ENCODE measurements at regions not wholly inside any gene's neighbourhood (a gene's known extent, or its start where the extent isn't known, plus 50 kb on each side); places are given as distances from the start of the nearest gene placed in this dataset.

DNA sequence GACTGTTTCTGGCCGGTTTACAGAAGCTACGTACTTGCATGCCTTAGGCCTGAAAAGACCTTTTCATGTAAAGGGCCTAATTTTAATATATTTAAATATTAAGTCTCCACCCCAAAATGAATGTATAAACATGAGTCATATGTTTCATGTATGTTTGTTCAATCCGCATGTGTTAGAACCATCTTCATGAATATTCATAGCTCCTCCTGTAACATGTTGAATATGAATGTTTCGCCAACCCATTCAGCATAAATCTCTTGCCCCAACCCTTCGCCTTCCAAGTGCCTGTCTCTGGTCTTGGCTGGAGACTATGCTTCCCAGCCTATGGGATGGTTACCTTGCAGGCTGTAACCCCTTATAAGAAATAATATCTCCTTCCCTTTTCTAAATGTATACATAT, 212.5 kb downstream of the SCG2 start:
- no peak for TF ChIP-seq POLR2A (IDR thresholded peaks at IDR 0.05)
- no peak for TF ChIP-seq CTCF (IDR thresholded peaks at IDR 0.05)
